Ammon's horn (tissue), 1 donor: ENCODE measurements at regions not wholly inside any gene's neighbourhood (a gene's known extent, or its start where the extent isn't known, plus 50 kb on each side); places are given as distances from the start of the nearest gene placed in this dataset.
"Not testable (repeated sequence)": the region's sequence is repeated elsewhere in the genome, so short reads cannot be mapped to it uniquely, and the experiment has no call there.

Source experiments
- DNase-seq: peaks from one replicate; pipeline ENCODE4 v3.0.0-alpha.2; 2016; ENCODE audit warnings: low spot score

DNA sequence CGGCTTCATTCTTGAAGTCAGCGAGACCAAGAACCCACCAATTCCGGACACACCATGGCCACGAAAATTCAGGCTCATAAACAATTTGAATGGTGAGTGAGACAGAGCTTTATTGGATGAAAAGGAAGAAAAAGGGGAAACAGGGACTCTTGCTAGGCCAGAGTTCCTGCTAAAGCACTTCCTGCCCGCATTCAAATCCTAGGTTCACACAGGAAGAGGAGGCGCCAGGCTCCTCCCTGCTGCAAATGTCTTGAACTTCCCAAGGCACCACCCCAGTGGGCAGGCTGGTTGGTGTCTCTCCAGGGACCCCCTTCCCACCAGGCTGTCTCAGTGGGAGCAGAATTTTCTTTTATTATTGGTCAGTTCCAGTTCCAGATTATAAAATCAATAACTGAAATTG, 121.2 kb downstream of the FSCB start:
- DNase-seq = no peak

- DNase-seq = not testable (repeated sequence)
Measured at GRCh38 chr14:44385296-44385695, 121.8 kb downstream of the FSCB start.

DNA sequence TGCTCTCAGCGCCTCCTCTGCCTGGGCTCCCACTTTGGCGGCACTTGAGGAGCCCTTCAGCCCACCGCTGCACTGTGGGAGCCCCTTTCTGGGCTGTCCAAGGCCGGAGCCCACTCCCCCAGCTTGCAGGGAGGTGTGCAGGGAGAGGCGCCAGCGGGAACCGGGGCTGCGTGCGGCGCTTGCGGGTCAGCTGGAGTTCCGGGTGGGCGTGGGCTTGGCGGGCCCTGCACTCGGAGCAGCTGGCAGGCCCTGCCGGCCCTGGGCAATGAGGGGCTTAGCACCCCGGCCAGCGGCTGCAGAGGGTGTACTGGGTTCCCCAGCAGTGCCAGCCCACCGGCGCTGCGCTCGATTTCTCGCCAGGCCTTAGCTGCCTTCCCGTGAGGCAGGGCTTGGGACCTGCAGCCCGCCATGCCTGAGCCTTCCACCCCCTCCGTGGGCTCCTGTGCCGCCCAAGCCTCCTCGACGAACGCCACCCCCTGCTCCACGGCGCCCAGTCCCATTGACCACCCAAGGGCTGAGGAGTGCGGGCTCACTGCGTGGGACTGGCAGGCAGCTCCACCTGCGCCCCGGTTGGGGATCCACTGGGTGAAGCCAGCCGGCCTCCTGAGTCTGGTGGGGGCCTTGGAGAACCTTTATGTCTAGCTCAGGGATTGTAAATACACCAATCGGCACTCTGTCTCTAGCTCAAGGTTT, 122.3 kb downstream of the FSCB start:
- not testable (repeated sequence) for DNase-seq

- no peak for DNase-seq
Measured at GRCh38 chr14:44384093-44384492, 123.0 kb downstream of the FSCB start.

DNA sequence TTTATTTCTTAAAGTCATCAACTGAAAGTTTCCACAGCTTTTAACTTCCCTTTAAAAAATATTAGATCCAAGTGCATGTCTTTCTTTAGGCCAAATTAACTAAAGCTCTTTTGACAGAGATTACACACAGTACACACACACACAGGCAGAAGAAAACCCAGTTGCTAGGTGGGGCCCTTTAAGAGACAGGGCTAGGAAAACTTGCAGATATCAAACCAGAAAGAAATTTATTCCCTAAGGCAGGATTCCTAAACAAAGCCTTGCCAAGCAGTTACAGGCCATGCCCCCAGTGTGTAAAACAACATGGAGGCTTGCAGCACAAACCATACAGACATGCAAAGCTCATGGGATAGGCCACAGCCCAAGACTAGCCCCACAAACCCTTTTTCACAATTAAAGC, 123.4 kb downstream of the FSCB start:
- DNase-seq = no peak

DNA sequence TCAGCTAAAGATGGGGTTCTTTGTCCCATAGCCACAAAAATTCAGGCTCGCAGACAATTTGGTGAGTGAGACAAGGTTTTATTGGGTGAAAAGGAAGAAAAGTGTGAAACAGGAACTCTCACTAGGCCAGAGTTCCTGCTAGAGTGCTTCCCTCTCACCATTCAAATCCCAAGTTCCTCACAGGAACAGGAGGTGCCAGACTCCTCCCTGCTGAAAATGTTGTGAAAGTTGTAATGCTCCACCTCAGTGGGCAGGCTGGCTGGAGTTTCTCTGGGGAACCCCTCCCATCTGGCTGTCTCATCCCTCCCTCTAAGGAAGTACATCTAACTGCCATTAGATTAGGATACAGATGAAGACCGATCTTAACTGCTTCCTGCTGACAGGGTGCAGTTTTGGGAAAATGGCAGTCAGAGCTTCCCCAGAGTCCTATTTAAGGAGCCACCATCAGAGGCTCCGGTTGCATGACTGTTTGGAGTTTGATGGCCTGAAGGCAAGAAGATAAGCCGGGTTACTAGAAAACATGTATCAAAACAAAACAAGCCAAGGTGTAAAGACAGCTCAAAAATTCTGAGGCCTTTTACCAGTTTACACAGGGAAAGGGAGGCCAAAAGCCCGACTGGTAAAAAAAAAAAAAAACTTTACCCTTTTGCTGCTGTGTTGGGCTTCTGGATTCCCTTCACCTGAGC, 127.6 kb downstream of the FSCB start:
- no peak for DNase-seq

- DNase-seq = no peak
Measured at GRCh38 chr14:44374906-44375305, 132.2 kb downstream of the FSCB start.

DNA sequence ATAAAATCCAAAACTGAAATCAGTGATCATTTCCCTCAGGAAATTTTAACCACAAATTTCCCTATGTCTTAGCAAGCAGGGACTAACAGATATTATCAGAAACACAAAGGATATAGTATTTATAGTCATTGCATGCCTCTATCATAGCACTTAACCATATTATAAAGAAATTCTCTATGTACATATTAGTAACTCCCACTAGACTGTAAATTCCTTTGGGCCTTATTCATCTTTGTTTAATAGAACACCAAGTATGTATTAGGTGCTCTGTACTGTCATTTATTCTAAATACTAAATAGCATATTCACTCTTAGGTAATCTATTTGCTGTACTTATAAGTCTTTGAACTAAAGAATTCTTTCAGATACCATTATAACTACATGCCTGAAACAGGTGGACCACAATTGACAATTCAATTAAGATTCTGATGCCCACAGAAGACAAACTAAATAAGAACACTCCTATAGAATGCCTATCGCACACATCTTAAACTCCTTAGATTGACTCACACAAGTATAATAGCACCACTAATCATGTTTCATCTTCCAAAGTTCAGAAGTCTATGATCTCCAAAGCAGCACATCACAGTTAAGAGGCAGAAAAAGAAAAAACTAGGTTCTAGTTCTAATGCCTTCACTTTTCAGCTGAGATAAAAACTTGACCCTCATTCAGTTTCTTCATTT, 134.1 kb downstream of the FSCB start:
- DNase-seq = no peak

- DNase-seq = no peak
Measured at GRCh38 chr14:44372231-44372630, 134.9 kb downstream of the FSCB start.

GRCh38 chr14:44370727-44371126, 136.4 kb downstream of the FSCB start:
- no peak for DNase-seq

DNA sequence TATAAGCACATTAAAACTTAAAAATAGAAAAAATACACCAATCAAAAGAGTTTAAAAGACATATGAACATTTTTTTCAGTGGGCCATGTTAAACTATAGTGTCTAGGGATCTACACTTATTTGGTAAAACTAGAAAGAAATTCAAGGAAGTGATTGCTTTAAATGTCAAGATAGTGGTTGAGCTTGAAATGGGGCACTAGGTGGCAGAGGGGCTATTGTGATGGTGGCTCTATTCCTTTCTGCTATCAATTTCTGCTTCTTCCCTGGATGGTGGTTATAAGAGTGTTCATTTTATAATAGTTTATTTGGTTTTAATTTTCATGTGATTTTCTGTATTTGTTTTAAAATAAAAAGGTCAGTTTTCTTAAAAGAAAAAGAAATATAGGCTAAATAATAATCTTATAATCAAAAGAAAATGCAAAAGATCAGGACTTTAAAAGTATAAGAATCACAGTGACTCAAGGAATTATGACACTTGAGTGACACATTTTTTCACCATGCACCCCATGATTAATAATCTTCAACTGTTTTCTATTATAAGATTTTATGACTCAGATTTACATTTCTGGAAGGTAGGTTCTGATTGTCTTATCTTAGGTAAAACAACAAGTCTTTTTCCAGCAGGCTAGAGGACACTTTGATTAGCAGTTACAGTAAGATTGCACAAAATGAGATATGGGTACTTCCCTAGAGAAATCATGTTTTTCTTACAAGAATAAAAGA, 137.5 kb downstream of the FSCB start:
- DNase-seq = no peak

GRCh38 chr14:44361083-44361482, 146.0 kb downstream of the FSCB start:
- DNase-seq = no peak

DNA sequence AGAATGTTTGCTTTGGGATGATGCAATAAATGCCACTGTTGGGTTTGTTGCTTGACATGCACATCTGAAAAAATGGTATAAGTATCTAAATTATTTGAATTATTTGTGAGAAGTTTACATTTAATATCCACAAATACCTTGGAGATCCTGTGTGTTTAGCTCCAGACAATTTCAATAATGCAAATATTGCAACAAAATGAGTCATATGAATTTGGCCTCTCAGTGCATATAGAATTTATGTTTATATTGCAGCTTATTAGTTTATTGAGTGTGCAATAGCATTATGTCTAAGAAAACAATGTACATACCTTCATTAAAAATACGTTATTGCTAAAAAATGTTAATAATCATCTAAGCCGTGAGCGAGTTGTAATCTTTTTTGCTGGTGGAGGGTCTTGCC, 153.3 kb downstream of the FSCB start:
- DNase-seq = no peak

GRCh38 chr14:44352201-44352600, 154.9 kb downstream of the FSCB start:
- no peak for DNase-seq

GRCh38 chr14:44347316-44347715, 159.8 kb downstream of the FSCB start:
- DNase-seq = no peak

DNA sequence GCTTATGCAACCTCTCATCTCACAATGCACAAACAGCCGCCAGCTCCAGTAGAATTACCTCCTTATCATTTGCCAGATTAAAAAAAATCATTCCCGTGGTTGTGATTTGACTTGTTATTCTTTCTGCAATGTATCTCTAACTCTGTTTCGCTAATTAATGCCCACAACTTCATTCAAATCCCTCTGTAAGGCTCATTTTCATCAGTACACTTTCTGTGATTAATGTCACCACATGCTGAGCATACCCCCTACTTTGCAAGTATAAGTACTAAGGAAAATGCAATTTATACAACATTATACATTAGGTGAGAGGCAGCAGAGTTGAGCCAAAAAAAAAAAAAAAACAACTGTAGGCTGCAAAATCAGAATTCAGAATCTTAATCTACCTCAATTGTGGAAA, 166.0 kb downstream of the FSCB start:
- DNase-seq = no peak

DNA sequence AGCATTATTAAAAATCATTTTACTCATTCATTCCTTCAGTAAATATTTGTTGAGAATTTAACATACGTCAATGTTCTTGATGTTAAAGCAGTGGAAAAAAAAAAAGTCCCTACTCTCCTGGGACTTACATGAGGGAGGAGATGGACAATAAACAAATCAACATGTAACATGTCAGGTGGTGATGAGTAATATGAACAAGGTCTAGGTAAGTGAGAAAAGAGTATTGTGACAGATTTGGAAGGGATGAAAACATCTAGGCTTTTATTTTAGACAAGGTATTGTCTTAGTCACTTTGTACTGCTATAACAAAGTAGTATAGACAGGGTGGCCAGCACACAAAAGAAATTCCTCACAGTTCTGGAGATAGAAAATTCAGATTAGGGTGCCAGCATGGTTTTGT, 167.2 kb downstream of the FSCB start:
- DNase-seq = no peak

GRCh38 chr14:44339231-44339630, 167.9 kb downstream of the FSCB start:
- no peak for DNase-seq

DNA sequence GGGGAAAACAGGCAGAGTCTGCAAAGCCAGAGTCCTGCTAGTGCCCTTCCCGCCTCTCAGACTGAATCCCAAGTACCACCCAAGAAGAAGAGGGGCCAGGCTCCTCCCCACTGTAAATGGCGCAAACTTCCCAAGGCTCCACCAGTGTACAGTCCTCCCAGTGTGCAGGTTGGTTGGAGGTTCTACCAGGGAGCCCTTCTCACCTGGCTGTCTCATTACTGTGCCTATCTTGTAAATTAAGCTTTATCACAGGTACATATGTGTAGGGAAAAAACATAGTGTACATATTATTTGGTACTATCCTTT, 189.7 kb downstream of the FSCB start:
- peak; percentile 1 for DNase-seq

DNA sequence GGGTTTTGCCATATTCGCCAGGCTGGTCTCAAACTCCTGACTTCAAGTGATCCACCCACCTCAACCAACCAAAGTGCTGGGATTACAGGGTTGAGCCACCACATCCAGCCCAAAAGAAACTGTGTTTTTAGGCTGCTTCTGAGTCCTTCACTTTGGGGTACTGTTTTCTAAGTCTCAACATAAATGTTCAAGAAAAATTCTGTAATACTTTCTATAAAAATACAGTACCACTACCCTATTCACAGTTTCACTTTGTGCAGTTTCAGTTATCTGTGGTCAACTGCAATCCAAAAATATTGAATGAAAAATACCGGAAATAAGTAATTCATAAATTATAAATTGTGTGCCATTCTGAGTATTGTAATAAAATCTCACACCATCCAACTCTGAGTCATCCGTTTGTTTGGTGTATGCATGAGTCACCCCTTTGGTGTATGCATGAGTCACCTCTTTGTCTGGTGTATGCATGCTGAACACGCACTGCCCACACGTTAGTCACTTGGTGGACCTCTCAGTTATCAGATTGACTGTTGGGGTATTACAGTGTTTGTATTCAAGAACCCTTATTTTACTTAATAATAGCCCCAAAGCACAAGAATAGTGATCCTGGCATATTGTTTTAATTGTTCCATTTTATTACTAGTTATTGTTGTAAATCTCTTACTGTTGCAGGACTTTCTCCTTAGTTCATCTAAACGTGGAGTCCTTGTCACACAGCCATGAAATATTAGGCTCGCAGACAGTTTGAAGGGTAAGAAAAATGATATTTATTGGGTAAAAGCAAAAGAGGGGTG, 190.2 kb downstream of the FSCB start:
- DNase-seq = peak; percentile 75

DNA sequence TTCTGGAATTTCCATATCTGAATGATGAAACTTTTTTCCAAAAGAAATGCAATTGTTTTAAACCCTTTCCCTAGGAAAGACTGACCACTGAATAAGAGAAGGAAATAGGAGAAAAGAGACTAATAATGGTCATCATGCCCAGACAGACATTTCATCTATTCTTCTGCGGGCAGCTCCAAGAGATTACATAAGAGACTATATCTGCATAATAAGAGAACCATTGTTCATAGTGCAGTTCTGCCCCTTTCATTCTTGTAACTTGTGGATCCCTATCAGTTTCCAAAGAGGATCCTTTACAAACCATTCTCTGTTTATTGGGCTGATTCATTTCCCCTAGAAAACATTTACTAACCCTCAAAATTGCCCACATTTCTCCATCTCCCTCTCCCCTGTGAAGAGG, 197.8 kb downstream of the FSCB start:
- DNase-seq = no peak

GRCh38 chr14:44300916-44301315, 206.2 kb downstream of the FSCB start:
- no peak for DNase-seq
